ENCODE measurements at regions not wholly inside any gene's neighbourhood (a gene's known extent, or its start where the extent isn't known, plus 50 kb on each side); places are given as distances from the start of the nearest gene placed in this dataset.

DNA sequence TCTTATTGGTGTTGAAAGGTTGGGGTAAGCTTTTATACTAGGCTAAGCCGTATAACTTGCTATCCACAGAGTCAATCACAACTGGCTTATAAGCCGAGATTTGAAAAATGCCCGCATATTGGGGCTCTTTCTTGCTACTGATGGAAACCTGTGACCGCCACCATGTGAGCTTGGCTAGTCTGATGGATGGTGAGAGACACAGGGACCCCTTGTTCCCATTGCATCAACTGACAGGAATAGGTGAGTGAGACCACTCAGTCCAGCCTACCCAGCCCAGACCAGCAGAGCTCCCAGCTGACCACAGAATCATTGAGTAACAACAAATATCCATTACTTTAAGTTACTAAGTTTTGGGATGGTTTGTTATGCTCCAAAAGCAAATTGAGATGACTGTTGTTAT is 676.4 kb upstream of the HS6ST1 start:
- no peak for DNase-seq (ENCODE audit: low read depth)
- no peak for TF ChIP-seq CTCF (IDR thresholded peaks at IDR 0.05; ENCODE audit: control insufficient read depth, extremely low read depth, insufficient read depth)
- no peak overlapping the region for H3K4me3 ChIP-seq (ENCODE audit: low read depth, low read length)

GRCh38 chr2:128996078-128996477 is 677.4 kb upstream of the HS6ST1 start:
- no peak for DNase-seq (ENCODE audit: low read depth)
- TF ChIP-seq CTCF (IDR thresholded peaks at IDR 0.05; ENCODE audit: control insufficient read depth, extremely low read depth, insufficient read depth) = no peak
- no peak overlapping the region for H3K4me3 ChIP-seq (ENCODE audit: low read depth, low read length)

- TF ChIP-seq CTCF (IDR thresholded peaks at IDR 0.05; ENCODE audit: control insufficient read depth, extremely low read depth, insufficient read depth) = no peak
- DNase-seq (ENCODE audit: low read depth) = no peak
- H3K4me3 ChIP-seq (ENCODE audit: low read depth, low read length) = no peak overlapping the region
Observed at GRCh38 chr2:128997166-128997866, 678.6 kb upstream of the HS6ST1 start.

- no peak overlapping the region for H3K4me3 ChIP-seq (ENCODE audit: low read depth, low read length)
- no peak for DNase-seq (ENCODE audit: low read depth)
- TF ChIP-seq CTCF (IDR thresholded peaks at IDR 0.05; ENCODE audit: control insufficient read depth, extremely low read depth, insufficient read depth) = no peak
Observed at GRCh38 chr2:129001926-129002325, 683.3 kb upstream of the HS6ST1 start.

- DNase-seq (ENCODE audit: low read depth) = no peak
- no peak overlapping the region for H3K4me3 ChIP-seq (ENCODE audit: low read depth, low read length)
- TF ChIP-seq CTCF (IDR thresholded peaks at IDR 0.05; ENCODE audit: control insufficient read depth, extremely low read depth, insufficient read depth) = no peak
Observed at GRCh38 chr2:129002751-129003150, 684.1 kb upstream of the HS6ST1 start.

- TF ChIP-seq CTCF (IDR thresholded peaks at IDR 0.05; ENCODE audit: control insufficient read depth, extremely low read depth, insufficient read depth) = no peak
- no peak for DNase-seq (ENCODE audit: low read depth)
- H3K4me3 ChIP-seq (ENCODE audit: low read depth, low read length) = no peak overlapping the region
Observed at GRCh38 chr2:129004485-129004884, 685.8 kb upstream of the HS6ST1 start.

DNA sequence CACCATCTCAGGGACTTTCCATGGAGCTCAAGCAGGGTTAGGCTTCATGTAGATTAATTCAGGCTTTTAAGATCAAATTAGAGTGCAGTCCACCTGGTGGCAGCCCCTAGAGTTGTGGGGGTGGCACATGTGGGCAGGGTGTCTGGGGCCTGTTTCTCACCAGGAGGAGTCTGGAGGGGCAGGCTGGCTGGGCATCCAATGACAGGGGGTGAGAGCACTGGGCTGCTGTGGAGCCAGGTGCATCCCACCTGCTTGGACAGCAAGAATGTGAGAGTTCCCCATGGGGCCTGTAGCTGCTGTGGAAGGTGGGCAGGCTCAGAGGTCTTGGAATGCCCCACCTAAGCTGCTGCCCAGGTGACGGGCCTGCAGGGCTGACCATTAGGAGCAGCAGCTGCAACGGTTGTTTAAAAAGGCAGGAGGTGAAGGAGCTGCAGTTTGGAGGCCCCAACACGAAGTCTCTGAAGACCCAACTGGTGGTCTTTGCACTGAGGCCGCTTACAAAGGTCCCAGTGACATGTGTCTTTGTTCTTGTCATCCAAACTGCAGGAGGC is 686.3 kb upstream of the HS6ST1 start:
- H3K4me3 ChIP-seq (ENCODE audit: low read depth, low read length) = no peak overlapping the region
- TF ChIP-seq CTCF (IDR thresholded peaks at IDR 0.05; ENCODE audit: control insufficient read depth, extremely low read depth, insufficient read depth) = no peak
- no peak for DNase-seq (ENCODE audit: low read depth)

Data from LNCaP clone FGC (cell line).